Sigmoid colon (tissue), 4 donors: ENCODE measurements at regions not wholly inside any gene's neighbourhood (a gene's known extent, or its start where the extent isn't known, plus 50 kb on each side); places are given as distances from the start of the nearest gene placed in this dataset.

Experiments
- EP300 ChIP-seq, 4 donors: sonication (generic); formaldehyde crosslinking; IDR thresholded peaks; one replicate each; pipeline ENCODE4 v1.6.1; 2017; ENCODE audit warnings: antibody characterized with exemption in 4 of 4
- TF ChIP-seq, protein P1 (sequence below), 4 experiments: fragments of 450-650 bp in 3 of 4; fragments of 200-600 bp in 1 of 4; IDR thresholded peaks; one replicate each; pipeline ENCODE4 v1.5.1; 2016 to 2019; ENCODE audit warnings: antibody characterized with exemption in 4 of 4, mild to moderate bottlenecking in 3 of 4, moderate library complexity in 2 of 4

DNA sequence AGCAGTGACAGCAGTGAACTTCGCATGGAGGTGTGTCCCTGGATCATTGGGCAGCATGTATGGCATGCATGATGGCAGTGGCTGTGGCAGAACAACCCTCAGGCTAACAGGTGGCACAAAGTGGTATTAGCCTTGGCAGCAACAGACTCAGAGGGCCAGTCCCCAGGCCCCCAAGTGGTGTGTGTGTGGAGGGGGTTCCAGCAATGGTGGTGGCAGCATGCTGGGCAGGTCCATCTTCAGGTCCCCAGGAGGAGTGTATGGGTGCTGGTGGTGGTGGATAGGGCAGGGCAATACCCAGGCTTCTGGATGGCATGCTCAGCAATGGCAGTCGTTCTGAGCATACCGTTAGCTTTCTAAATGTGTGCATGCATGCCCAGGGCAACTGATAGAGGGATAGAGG is 923.7 kb downstream of the PDHA2 start:
- TF ChIP-seq, protein P1, sequence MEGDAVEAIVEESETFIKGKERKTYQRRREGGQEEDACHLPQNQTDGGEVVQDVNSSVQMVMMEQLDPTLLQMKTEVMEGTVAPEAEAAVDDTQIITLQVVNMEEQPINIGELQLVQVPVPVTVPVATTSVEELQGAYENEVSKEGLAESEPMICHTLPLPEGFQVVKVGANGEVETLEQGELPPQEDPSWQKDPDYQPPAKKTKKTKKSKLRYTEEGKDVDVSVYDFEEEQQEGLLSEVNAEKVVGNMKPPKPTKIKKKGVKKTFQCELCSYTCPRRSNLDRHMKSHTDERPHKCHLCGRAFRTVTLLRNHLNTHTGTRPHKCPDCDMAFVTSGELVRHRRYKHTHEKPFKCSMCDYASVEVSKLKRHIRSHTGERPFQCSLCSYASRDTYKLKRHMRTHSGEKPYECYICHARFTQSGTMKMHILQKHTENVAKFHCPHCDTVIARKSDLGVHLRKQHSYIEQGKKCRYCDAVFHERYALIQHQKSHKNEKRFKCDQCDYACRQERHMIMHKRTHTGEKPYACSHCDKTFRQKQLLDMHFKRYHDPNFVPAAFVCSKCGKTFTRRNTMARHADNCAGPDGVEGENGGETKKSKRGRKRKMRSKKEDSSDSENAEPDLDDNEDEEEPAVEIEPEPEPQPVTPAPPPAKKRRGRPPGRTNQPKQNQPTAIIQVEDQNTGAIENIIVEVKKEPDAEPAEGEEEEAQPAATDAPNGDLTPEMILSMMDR (IDR thresholded peaks at IDR 0.05) = no peak
- no peak for TF ChIP-seq EP300 (IDR thresholded peaks at IDR 0.05)
